SIG-M5 treated with dmso at 0.1 percent for 504 hours (cell line): ENCODE measurements at regions not wholly inside any gene's neighbourhood (a gene's known extent, or its start where the extent isn't known, plus 50 kb on each side); places are given as distances from the start of the nearest gene placed in this dataset.

Source experiments
- DNase-seq: peaks from one replicate; lab custom pipeline; 2025; ENCODE audit not compliant: unreplicated experiment; lab: John Stamatoyannopoulos, UW

DNA sequence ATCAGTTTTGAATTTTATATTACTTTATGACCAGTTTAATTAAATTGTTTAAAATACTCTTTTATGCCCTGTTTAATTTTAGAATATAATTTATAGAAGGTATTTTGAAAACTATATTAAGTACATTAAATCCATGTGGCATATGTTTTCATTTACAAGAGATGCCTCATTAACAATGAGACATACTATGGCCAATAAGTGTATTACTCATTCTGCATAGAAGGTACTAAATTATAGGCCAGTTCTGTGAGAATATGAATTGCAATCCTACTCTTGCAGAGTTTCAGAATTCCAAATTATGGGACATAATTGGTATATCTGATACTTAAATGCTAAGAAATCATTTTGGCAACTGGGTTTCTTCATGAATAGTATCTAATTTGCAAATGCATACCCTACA, 951.1 kb downstream of the FAT4 start:
- DNase-seq: no peak

- no peak for DNase-seq
Observed at GRCh38 chr4:126267689-126268088, 952.9 kb downstream of the FAT4 start.

DNA sequence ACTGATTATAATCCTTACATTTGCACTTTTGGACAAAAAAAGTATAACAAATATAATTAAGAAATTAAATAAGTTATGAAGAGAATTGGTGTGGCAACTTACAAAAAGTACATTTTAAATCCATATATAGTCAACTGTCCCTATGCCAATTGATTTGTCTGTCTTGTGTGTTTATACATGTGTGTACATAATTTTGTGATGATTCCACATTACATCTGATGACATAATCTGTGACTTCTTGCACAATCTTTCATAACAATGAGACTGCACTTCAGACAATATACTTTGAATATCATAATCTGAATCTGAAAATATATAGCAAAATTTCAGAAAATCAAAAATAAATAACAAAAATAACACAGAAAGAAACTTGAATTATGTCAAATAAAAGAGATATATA, 953.4 kb downstream of the FAT4 start:
- no peak for DNase-seq

- no peak for DNase-seq
Observed at GRCh38 chr4:126269106-126269505, 954.4 kb downstream of the FAT4 start.

DNA sequence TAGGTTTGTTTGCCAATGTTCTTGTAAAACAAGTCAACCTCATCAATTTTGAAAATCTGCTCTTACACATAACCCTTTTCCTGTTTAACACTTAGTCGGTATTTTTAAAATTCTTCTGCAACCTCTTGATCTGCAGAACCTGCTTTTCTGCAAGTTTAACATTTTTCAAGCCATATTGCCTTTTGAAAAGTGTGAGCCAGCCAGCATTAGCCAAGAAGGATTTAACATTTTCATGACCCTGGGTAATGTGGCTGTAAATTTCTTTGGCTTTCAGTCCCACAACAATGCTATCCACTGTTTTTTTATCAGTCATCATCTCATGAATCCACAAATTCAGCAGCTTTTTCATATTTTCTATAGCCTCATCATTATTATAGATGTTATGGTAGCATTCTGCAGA, 956.5 kb downstream of the FAT4 start:
- DNase-seq: no peak

GRCh38 chr4:126273746-126274145, 959.0 kb downstream of the FAT4 start:
- DNase-seq: no peak

GRCh38 chr4:126291886-126292285, 977.1 kb downstream of the FAT4 start:
- no peak for DNase-seq

DNA sequence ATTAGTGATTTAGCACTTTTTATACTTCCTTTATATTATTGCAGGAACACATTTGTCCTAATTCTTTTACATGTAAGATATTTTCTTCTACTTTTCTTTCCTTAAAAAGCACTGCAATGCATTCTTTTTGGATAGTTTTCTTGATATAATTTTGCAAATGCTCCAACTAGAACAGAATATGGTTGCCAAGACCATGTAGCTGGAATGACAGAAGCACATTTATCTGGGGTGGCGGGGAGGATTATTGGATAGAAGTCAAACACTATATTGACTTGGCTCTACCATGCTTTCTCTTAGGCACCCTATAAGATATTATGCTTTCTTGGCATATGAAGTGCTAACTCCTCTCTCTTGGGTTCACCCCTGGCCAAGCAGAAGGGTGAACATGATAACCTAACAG, 983.5 kb downstream of the FAT4 start:
- no peak for DNase-seq

DNA sequence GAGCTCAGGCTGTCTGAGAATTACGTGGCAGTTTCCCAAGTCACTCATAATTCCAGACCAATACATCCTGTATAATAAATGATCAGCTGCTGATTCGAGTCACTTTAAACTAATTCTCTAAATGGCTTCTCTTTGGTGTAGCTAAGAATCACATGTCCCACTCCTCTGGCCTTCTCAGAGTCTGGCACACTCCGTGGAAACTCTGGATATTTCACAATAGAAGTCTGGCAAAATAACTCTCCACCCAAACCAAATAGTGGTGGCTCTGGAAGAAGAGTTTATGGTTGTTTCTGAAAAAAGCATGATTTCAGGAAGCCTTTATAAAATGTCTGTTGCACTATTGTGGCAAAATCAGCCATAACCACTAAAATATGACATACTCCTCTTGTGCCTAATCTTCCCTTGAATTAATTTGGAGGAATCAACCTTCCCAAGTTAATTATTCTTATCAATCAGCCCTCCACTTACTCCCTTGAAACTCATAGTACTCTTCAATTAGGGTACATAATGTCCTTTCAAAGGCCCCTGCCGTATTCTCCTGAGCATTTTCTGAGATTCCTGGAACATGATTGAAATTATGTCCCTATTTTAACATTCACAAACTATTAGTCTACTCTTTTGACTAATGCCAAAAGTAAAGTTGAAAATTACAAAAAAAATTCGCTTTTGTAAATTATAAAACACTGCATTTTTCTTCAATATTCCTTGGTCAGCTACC, 991.6 kb downstream of the FAT4 start:
- no peak for DNase-seq

DNA sequence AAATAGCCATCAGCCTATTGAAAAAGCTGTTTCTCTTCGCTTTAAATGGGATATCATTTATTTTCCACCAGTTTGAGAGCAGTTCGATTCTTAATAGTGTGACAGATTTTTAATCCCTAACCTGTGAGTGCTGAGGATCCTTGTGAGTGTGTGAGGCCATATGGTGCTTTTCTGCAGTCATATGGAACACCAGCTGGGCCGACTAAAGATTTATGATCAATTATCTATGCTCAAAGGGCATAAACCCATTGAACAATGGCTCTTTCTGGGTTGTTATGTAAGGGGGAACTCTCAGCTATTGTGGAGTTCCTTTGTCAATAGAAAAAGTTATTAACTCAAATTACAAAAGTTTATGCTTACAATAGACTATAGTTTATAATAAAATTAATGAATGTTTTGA, 1003.6 kb downstream of the FAT4 start:
- DNase-seq: no peak

DNA sequence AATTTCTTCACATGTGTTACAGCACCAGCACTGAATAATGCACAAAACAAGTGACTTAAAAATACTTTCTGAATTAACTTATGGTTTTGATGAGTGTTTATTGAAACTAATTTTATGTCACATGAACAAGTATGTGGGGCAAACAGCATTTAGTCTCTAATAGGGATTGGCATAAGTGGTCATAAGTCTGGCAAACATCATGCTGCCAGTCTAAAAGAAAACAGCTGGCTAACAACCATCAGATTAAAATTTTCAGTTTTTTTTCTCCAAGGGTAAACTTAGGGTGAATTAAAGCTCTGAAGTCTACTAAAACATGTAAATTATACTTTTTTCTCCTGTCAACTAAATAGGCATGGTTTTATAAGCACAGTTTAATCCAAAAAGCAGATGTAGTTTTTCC, 1014.2 kb downstream of the FAT4 start:
- no peak for DNase-seq

- DNase-seq: no peak
Observed at GRCh38 chr4:126338548-126338947, 1023.8 kb downstream of the FAT4 start.

DNA sequence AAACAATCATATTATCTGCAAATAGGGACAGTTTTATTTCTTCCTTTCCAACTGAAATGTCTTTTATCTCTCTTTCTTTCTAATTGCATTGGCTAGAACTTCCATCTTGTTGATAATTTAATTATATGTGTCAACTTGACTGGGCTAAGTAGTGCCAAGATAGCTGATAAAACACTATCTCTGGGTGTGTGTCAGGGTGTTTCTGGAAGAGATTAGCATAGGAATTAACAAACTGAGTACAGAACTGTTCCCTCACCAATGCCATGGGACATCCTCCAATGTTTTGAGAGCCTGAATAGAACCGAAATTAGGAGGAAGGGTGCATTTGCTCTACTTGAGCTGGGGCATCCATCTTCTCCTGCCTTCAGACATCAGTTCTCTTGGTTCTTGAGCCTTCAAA, 1027.2 kb downstream of the FAT4 start:
- DNase-seq: no peak

DNA sequence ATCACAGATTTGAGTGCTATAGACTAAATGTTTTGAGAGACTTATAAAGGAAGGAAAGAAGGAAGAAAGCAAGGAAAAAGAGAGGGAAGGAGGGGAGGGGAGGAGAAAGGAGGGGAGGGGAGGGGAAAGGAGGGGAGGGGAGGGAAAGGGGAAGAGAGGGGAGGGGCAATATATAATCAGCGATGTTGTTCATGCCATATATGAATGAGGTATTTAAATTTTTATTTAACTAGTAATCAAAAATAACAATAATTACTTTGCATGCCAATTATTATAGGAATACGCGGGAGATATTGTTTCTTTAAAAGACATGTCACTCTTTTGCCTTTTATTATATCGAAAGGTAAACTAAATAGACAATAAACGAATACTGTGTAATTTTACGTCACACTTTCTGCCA, 1029.7 kb downstream of the FAT4 start:
- no peak for DNase-seq

DNA sequence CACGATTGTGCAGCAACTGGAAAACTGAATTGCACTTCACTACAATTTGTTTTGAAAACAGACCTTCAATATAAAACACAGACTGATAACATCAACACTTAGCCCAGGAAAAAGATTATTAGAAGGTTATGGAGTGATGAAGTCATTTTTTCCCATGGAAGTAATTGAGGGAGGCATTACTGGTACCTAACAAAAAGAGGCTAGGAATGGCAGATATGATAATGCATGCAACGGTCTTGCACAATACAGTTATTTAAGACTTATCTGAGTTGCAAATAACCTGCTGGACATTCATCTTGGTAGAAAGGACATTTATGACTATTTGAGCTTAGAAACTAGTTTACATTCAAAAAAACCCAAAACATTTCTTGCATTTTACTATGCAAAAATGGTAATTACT, 1031.9 kb downstream of the FAT4 start:
- no peak for DNase-seq

DNA sequence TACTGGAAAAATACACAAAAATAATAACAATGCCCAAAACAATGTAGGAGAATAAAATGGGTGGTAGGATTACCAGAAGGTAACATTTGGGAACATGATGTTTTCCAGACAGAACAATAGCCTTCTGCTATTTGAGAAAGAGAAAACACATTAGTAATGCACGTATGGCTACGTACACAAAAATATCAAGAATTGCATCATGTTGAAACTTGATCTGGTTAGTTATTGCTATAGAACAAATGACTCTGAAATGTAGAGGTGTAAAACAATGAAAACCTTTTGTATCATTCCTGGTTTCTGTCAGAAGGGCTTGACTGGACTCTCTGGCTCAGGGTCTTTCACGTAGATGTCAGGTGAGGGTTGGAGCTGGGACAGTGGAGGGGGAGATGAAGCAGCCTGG, 1040.0 kb downstream of the FAT4 start:
- DNase-seq: no peak

DNA sequence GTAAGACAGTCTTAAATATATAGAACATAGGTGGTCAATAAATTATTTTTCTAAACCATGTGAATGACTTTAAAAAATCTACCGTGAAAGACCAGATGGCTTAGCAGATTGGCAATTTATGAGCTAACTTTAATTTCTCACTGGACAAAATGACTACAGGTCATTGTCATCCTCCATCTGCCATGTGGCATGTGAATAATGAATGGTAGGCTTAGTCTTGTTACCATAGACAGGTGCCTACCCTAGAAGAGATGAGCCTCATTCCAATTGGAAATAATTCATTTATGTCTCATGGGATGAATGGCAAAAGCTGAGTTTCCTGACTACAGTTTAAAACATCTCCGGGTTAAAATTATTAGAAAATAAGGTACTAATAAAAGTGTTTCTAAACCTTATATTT, 1043.3 kb downstream of the FAT4 start:
- DNase-seq: no peak

GRCh38 chr4:126361287-126361686, 1046.5 kb downstream of the FAT4 start:
- DNase-seq: no peak

GRCh38 chr4:126364311-126364911, 1049.7 kb downstream of the FAT4 start:
- no peak for DNase-seq

DNA sequence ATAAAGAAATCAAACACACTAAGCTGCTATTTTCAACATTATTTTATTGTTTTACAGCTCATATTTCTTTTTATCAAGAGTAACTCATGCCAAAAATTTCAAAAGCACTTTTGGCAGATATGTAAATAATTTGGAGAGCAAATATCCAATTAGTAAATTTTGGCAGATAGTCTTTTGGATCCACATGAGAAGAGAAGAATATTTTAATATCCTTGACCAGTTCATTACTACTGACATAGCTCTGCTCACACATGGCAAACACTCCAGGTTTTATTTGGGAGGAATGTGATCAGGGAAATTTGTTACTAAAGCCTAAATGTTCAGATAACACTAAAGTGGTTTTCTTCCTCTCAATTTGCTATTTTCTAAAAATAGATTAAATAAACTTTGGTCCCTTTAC, 1054.3 kb downstream of the FAT4 start:
- DNase-seq: no peak

DNA sequence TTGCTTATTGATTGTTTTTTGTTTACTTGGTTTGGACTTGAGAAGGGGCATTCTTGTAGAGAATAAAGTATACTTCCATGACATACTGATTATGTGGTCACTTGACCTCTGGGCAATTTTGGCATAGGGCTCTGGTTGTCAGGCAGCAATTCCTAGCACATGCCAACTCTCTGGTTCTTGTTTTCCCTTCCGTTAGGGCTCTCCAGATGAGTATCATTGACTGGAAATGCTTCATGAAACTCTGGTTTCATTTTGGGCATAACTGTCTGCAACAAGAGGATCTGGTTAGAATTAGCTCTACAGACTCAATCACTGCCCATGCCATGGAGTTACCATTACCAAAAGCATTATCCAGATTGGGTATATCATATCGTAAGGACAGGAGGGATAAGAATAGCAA, 1057.9 kb downstream of the FAT4 start:
- no peak for DNase-seq

DNA sequence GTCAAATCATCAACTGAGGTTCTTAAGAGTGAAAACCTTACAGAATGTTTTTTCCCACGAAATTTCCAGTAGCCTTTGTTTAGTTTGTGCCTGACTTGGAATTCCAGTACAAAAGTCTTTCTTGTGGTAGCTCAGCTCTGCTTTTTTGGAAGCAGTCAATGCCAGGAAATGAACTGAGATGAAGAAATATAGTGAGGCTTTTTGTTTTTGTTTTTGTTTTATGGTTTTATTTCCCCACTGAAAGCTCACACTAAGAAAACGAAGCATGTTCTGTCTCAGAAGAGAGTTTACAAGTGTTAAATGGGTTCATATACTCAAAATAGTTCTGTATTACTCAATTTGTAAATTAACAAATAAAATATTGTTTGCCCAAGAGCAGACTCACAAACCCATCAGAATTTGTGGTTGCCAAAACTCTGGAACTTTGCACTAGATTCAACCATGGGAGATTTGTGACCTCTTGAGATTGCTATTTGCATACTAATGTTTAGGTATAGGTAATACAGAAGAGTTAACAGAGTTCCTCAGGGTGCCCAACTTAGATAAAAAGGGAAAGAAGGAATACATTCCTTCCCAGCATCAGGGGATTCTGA, 1060.8 kb downstream of the FAT4 start:
- DNase-seq: no peak

- no peak for DNase-seq
Observed at GRCh38 chr4:126385954-126386353, 1071.2 kb downstream of the FAT4 start.
